ENCODE measurements at regions not wholly inside any gene's neighbourhood (a gene's known extent, or its start where the extent isn't known, plus 50 kb on each side); places are given as distances from the start of the nearest gene placed in this dataset.

DNA sequence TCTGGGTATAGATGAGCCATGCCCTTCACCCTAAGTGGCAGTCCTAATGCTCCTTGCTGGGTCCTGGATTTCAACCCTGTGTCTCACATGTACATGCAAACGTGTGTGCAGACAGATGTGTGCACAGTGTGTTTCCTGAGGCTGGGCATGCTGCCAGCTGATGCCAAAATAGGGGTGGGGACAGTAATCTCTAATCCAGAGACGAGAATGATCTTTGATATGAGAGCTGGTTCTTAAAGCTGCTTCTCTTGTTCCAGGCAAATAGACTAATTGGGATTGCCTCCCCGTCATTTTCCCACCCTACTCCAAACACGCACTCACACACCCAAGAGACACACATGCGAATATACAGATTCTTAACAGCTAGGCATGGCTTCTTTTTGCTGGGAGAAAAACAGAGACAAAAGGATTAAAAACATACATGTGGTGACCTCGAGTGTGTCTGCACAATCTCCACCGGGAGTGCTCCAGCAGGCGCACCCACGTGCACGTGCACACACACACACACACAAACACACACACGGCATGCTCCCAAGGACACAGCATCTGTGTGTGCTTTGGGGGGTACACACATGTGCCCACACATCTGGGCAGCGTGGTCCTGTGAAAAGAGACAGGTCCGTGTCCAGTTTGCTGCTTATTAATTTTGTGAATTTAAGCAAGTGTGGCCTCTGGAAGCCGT, 102.1 kb upstream of the ZBTB40 start:
- TF ChIP-seq, protein P1, sequence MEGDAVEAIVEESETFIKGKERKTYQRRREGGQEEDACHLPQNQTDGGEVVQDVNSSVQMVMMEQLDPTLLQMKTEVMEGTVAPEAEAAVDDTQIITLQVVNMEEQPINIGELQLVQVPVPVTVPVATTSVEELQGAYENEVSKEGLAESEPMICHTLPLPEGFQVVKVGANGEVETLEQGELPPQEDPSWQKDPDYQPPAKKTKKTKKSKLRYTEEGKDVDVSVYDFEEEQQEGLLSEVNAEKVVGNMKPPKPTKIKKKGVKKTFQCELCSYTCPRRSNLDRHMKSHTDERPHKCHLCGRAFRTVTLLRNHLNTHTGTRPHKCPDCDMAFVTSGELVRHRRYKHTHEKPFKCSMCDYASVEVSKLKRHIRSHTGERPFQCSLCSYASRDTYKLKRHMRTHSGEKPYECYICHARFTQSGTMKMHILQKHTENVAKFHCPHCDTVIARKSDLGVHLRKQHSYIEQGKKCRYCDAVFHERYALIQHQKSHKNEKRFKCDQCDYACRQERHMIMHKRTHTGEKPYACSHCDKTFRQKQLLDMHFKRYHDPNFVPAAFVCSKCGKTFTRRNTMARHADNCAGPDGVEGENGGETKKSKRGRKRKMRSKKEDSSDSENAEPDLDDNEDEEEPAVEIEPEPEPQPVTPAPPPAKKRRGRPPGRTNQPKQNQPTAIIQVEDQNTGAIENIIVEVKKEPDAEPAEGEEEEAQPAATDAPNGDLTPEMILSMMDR (IDR thresholded peaks at IDR 0.05): no peak
- no peak for TF ChIP-seq POLR2A (IDR thresholded peaks at IDR 0.05)
